H1 (cell line): ENCODE measurements at regions not wholly inside any gene's neighbourhood (a gene's known extent, or its start where the extent isn't known, plus 50 kb on each side); places are given as distances from the start of the nearest gene placed in this dataset.

Experiments used
- CTCF ChIA-PET: fragments of 300-600 bp; sonication (Branson Sonifier 250); formaldehyde crosslinking; loops from one replicate; lab custom pipeline; 2021; ENCODE audit not compliant: partially characterized antibody; lab: Charles Lee
- POLR2A ChIA-PET: fragments of 300-600 bp; sonication (Branson Sonifier 250); formaldehyde crosslinking; loops from one replicate; lab custom pipeline; 2021; ENCODE audit warnings: inconsistent platforms; ENCODE audit not compliant: partially characterized antibody; lab: Charles Lee
- DNase-seq, 2 experiments: peaks; one replicate each; pipeline versions ENCODE4 v3.0.0 to v3.0.0-alpha.2; 2010 to 2022; ENCODE audit warnings: low spot score in 2 of 2, low read depth in 1 of 2, mixed read lengths in 1 of 2
- FAIRE-seq: peaks from 2 replicates; lab custom pipeline; 2011; peaks lifted over from hg19 to GRCh38; lab: Jason Lieb, UNC
- H2AFZ ChIP-seq: 2 replicates; pipeline ENCODE4 v1.8.1; 2012; ENCODE audit warnings: low read length, inconsistent platforms
- H2AK5ac ChIP-seq: 2 replicates; pipeline ENCODE4 v1.6.1; 2013; ENCODE audit warnings: low read depth, low read length
- H2BK120ac ChIP-seq: replicated peaks from 2 replicates; pipeline ENCODE3; 2013; ENCODE audit warnings: low read depth, low read length, inconsistent platforms
- H2BK12ac ChIP-seq: 2 replicates; pipeline ENCODE4 v1.6.1; 2013; ENCODE audit warnings: low read depth, low read length
- H2BK15ac ChIP-seq: 2 replicates; pipeline ENCODE4 v1.6.1; 2013; ENCODE audit warnings: low read length
- H2BK20ac ChIP-seq: 2 replicates; pipeline ENCODE4 v1.6.1; 2013; ENCODE audit warnings: low read length
- H2BK5ac ChIP-seq: 2 replicates; pipeline ENCODE4 v1.6.1; 2013; ENCODE audit warnings: low read depth, low read length
- H3K14ac ChIP-seq: 2 replicates; pipeline ENCODE4 v1.6.1; 2013; ENCODE audit warnings: inconsistent platforms; ENCODE audit not compliant: insufficient read length
- H3K18ac ChIP-seq: 2 replicates; pipeline ENCODE4 v1.6.1; 2013; ENCODE audit warnings: low read length; ENCODE audit errors: extremely low read depth
- H3K23ac ChIP-seq: 2 replicates; pipeline ENCODE4 v1.6.1; 2013; ENCODE audit warnings: inconsistent platforms; ENCODE audit not compliant: insufficient read length
- H3K23me2 ChIP-seq: 2 replicates; pipeline ENCODE4 v1.6.1; 2013; ENCODE audit warnings: low read depth, low read length
- H3K27ac ChIP-seq: 2 replicates; pipeline ENCODE4 v1.6.1; 2011; ENCODE audit warnings: low read depth, low read length, inconsistent platforms
- H3K27me3 ChIP-seq, 4 experiments: replicated peaks in 1 of 4; 1 replicate in 1 of 4; 2 replicates in 3 of 4; pipeline versions ENCODE4 v1.6.1 to v1.8.1; 2011 to 2013; ENCODE audit warnings: low read length in 3 of 4, mild to moderate bottlenecking in 3 of 4, inconsistent platforms in 2 of 4, mixed read lengths in 2 of 4, moderate library complexity in 1 of 4; ENCODE audit not compliant: control insufficient read depth in 3 of 4, insufficient read depth in 3 of 4; ENCODE audit errors: extremely low read depth in 1 of 4
- H3K36me3 ChIP-seq, 4 experiments: 2 replicates each; pipeline versions ENCODE4 v1.6.1 to v1.8.1; 2011 to 2013; ENCODE audit warnings: mild to moderate bottlenecking in 4 of 4, low read length in 3 of 4, moderate library complexity in 2 of 4, control low read depth in 1 of 4, inconsistent platforms in 1 of 4; ENCODE audit not compliant: insufficient read depth in 4 of 4, control insufficient read depth in 2 of 4
- H3K4ac ChIP-seq: replicated peaks from 2 replicates; pipeline ENCODE3; 2013; ENCODE audit warnings: low read length, low read depth, mixed read lengths, inconsistent platforms; ENCODE audit not compliant: insufficient read length
- H3K4me1 ChIP-seq, 4 experiments: replicated peaks in 1 of 4; 1 replicate in 1 of 4; 2 replicates in 3 of 4; pipeline versions ENCODE4 v1.6.1 to v1.8.1; 2011 to 2013; ENCODE audit warnings: low read length in 3 of 4, inconsistent platforms in 2 of 4, mixed read lengths in 1 of 4; ENCODE audit not compliant: insufficient read depth in 4 of 4, control insufficient read depth in 3 of 4
- H3K4me2 ChIP-seq, 2 experiments: 2 replicates each; pipeline versions ENCODE4 v1.6.1 to v1.8.1; 2011 to 2013; ENCODE audit warnings: low read depth in 2 of 2, low read length in 2 of 2, control low read depth in 1 of 2, inconsistent platforms in 1 of 2, mild to moderate bottlenecking in 1 of 2; ENCODE audit not compliant: insufficient read depth in 1 of 2
- H3K4me3 ChIP-seq, 4 experiments: fragments of 200-600, 300-600 bp in 1 of 4; sonication (generic), shearing (Covaris generic), sonication (Bioruptor Twin) in 1 of 4; 2 replicates each; pipeline versions ENCODE4 v1.5.1 to v1.8.1; 2011 to 2016; ENCODE audit warnings: low read length in 4 of 4, low read depth in 3 of 4, control low read depth in 2 of 4, inconsistent platforms in 2 of 4, mild to moderate bottlenecking in 2 of 4, mixed read lengths in 1 of 4, moderate library complexity in 1 of 4; ENCODE audit not compliant: insufficient read depth in 2 of 4; ENCODE audit errors: extremely low read depth in 1 of 4
- H3K56ac ChIP-seq: replicated peaks from 2 replicates; pipeline ENCODE3; 2013; ENCODE audit warnings: low read depth, mild to moderate bottlenecking, mixed read lengths, low read length, inconsistent platforms; ENCODE audit not compliant: insufficient read length
- H3K79me1 ChIP-seq: 2 replicates; pipeline ENCODE4 v1.6.1; 2013; ENCODE audit warnings: low read depth, low read length, control low read depth
- H3K79me2 ChIP-seq, 2 experiments: 2 replicates each; pipeline versions ENCODE4 v1.6.1 to v1.8.1; 2012 to 2013; ENCODE audit warnings: low read length in 2 of 2, mild to moderate bottlenecking in 2 of 2, inconsistent platforms in 1 of 2; ENCODE audit not compliant: insufficient read depth in 2 of 2, control insufficient read depth in 1 of 2
- H3K9ac ChIP-seq, 4 experiments: replicated peaks in 1 of 4; 1 replicate in 1 of 4; 2 replicates in 3 of 4; pipeline versions ENCODE4 v1.6.1 to v1.8.1; 2011 to 2013; ENCODE audit warnings: low read depth in 3 of 4, low read length in 3 of 4, control low read depth in 2 of 4, mild to moderate bottlenecking in 2 of 4, moderate library complexity in 2 of 4, inconsistent platforms in 1 of 4; ENCODE audit errors: extremely low read depth in 1 of 4
- H3K9me3 ChIP-seq, 2 experiments: 2 replicates each; pipeline versions ENCODE4 v1.6.1 to v1.8.1; 2012 to 2013; ENCODE audit warnings: mild to moderate bottlenecking in 2 of 2, moderate library complexity in 2 of 2, control low read depth in 1 of 2, inconsistent platforms in 1 of 2, low read depth in 1 of 2, low read length in 1 of 2, mixed read lengths in 1 of 2; ENCODE audit not compliant: insufficient read depth in 2 of 2
- H4K20me1 ChIP-seq, 2 experiments: replicated peaks in 1 of 2; 2 replicates each; pipeline versions ENCODE3 to v1.8.1; 2011 to 2013; ENCODE audit warnings: inconsistent platforms in 2 of 2, low read length in 2 of 2, mild to moderate bottlenecking in 1 of 2; ENCODE audit not compliant: insufficient read depth in 2 of 2, control insufficient read depth in 1 of 2
- H4K5ac ChIP-seq: 2 replicates; pipeline ENCODE4 v1.6.1; 2013; ENCODE audit warnings: low read length, low read depth, mixed read lengths, inconsistent platforms; ENCODE audit not compliant: insufficient read length
- H4K8ac ChIP-seq: 2 replicates; pipeline ENCODE4 v1.8.0; 2013; ENCODE audit warnings: mild to moderate bottlenecking, moderate library complexity, low read length, inconsistent platforms; ENCODE audit not compliant: insufficient read depth; ENCODE audit errors: extremely low read depth
- H4K91ac ChIP-seq: replicated peaks from 2 replicates; pipeline ENCODE3; 2013; ENCODE audit warnings: low read length, mixed read lengths, inconsistent platforms; ENCODE audit not compliant: insufficient read length
- KDM1A ChIP-seq: fragments of 200-600, 300-600 bp; sonication (generic); IDR thresholded peaks from 2 replicates; pipeline ENCODE4 v1.7.1; 2016; ENCODE audit warnings: mild to moderate bottlenecking, low read length, borderline replicate concordance
- WGBS, 2 experiments: shearing (Covaris generic) in 1 of 2; methylation state at CpG; one replicate each; pipeline versions ENCODE4 v1.1.6 to v1.1.7; 2013 to 2015; ENCODE audit warnings: low lambda C conversion rate in 2 of 2, mixed read lengths in 2 of 2, inconsistent platforms in 1 of 2, low coverage in 1 of 2, missing lambda C conversion rate in 1 of 2; ENCODE audit not compliant: insufficient replicate concordance in 2 of 2, insufficient coverage in 1 of 2, insufficient read length in 1 of 2; ENCODE audit errors: extremely low coverage in 1 of 2, missing lambda C conversion rate in 1 of 2; 5-methylcytosine and 5-hydroxymethylcytosine counted together

- H3K9me3 ChIP-seq: 0 out of 4 replicates have a peak, but pooled peaks cover 3% of the 10 kb centered on the region in 2 experiments
- H3K4me3 ChIP-seq: no peak overlapping the region
- H3K9ac ChIP-seq: no peak overlapping the region
- no peak overlapping the region for H4K5ac ChIP-seq
- H2BK15ac ChIP-seq: no peak overlapping the region
- H3K14ac ChIP-seq: no peak overlapping the region
- H3K79me2 ChIP-seq: no peaks in the 10 kb centered on the region
- H3K56ac ChIP-seq: no peak overlapping the region
- H4K91ac ChIP-seq: no peak overlapping the region
- H3K23me2 ChIP-seq: no peaks in the 10 kb centered on the region
- CTCF ChIA-PET: no interaction called here
- DNase-seq (no peak), FAIRE-seq (no peak)
- no peaks in the 10 kb centered on the region for H3K36me3 ChIP-seq
- H2AK5ac ChIP-seq: no peak overlapping the region
- no peak overlapping the region for H3K4me2 ChIP-seq
- H4K8ac ChIP-seq: no peak overlapping the region
- no peak overlapping the region for H2AFZ ChIP-seq
- TF ChIP-seq KDM1A: no peak
- TF ChIP-seq, all 59 proteins: peak for 0
- Histone ChIP-seq H2BK5ac (no peak overlapping the region), H3K4ac (no peak overlapping the region), H2BK120ac (no peak overlapping the region), H4K20me1 (no peaks in the 10 kb centered on the region), H2BK12ac (no peak overlapping the region), H3K27ac (no peak overlapping the region), H3K79me1 (no peaks in the 10 kb centered on the region), H3K4me1 (no peaks in the 10 kb centered on the region), H3K27me3 (no peaks in the 10 kb centered on the region), H3K23ac (no peak overlapping the region), H3K18ac (no peak overlapping the region), H2BK20ac (no peak overlapping the region)
- POLR2A ChIA-PET: no interaction called here
- 84% methylated on average over 2 of the region's 2 CpGs; no CpG with 5 or more reads in 1 of the 2 experiments for WGBS, 2 experiments
Observed at GRCh38 chr3:188080091-188080490, 73.9 kb upstream of the LPP start.
